ENCODE measurements at regions not wholly inside any gene's neighbourhood (a gene's known extent, or its start where the extent isn't known, plus 50 kb on each side); places are given as distances from the start of the nearest gene placed in this dataset.

GRCh38 chr9:109718861-109719260 is 61.1 kb upstream of the PALM2AKAP2 start:
- Histone ChIP-seq H3K27ac (ENCODE audit: low read depth, low read length) (no peak overlapping the region), H3K4me1 (ENCODE audit: control insufficient read depth in 1 of 2, insufficient read depth in 2 of 2, low read length in 2 of 2) (no peaks in the 10 kb centered on the region), H4K91ac (ENCODE audit: low read depth, low read length) (no peak overlapping the region), H3K14ac (ENCODE audit: low read length) (no peak overlapping the region), H3K27me3 (ENCODE audit: insufficient read depth, low read length) (no peaks in the 10 kb centered on the region), H3K18ac (ENCODE audit: low read length) (no peak overlapping the region), H4K8ac (ENCODE audit: low read depth, low read length) (no peak overlapping the region), H3K4me3 (ENCODE audit: low read depth, low read length) (no peak overlapping the region), H3K79me1 (ENCODE audit: low read length) (peaks cover 1% of the 10 kb centered on the region), H3K4me2 (ENCODE audit: low read length) (no peak overlapping the region), H2BK120ac (ENCODE audit: insufficient read depth, low read length, poor library complexity) (no peak overlapping the region), H3K36me3 (ENCODE audit: control insufficient read depth in 1 of 2, insufficient read depth in 2 of 2, low read length in 2 of 2) (no peaks in the 10 kb centered on the region), H3K4ac (ENCODE audit: low read depth, low read length) (no peak overlapping the region), H2BK5ac (ENCODE audit: low read depth, low read length, poor library complexity) (no peak overlapping the region), H3K9ac (ENCODE audit: low read length) (no peak overlapping the region), H3K79me2 (ENCODE audit: control insufficient read depth, insufficient read depth, low read length, poor library complexity) (no peaks in the 10 kb centered on the region), H4K12ac (ENCODE audit: low read depth, low read length) (no peak overlapping the region), H3K23ac (ENCODE audit: low read length) (no peak overlapping the region), H2AK5ac (ENCODE audit: low read length) (no peak overlapping the region), H3K9me3 (ENCODE audit: insufficient read depth, low read depth, low read length) (no peaks in the 10 kb centered on the region), H2AFZ (ENCODE audit: insufficient read depth, low read length, poor library complexity) (no peak overlapping the region), H2BK12ac (ENCODE audit: low read length) (no peak overlapping the region)
- no CpG with 5 or more reads among the region's 3 CpGs for WGBS (ENCODE audit: extremely low coverage, insufficient coverage, insufficient read length)
- no peak for DNase-seq

- no peaks in the 10 kb centered on the region for H3K79me2 ChIP-seq (ENCODE audit: control insufficient read depth, insufficient read depth, low read length, poor library complexity)
- no peak overlapping the region for H3K18ac ChIP-seq (ENCODE audit: low read length)
- H3K4me3 ChIP-seq (ENCODE audit: low read depth, low read length) = no peak overlapping the region
- H3K9me3 ChIP-seq (ENCODE audit: insufficient read depth, low read depth, low read length) = no peaks in the 10 kb centered on the region
- no CpG with 5 or more reads among the region's 2 CpGs for WGBS (ENCODE audit: extremely low coverage, insufficient coverage, insufficient read length)
- H4K8ac ChIP-seq (ENCODE audit: low read depth, low read length) = no peak overlapping the region
- no peak overlapping the region for H3K14ac ChIP-seq (ENCODE audit: low read length)
- no peak for DNase-seq
- H3K23ac ChIP-seq (ENCODE audit: low read length) = no peak overlapping the region
- H2BK120ac ChIP-seq (ENCODE audit: insufficient read depth, low read length, poor library complexity) = no peak overlapping the region
- H2BK12ac ChIP-seq (ENCODE audit: low read length) = no peak overlapping the region
- peaks cover 1% of the 10 kb centered on the region for H3K79me1 ChIP-seq (ENCODE audit: low read length)
- no peak overlapping the region for H3K27ac ChIP-seq (ENCODE audit: low read depth, low read length)
- no peak overlapping the region for H2AK5ac ChIP-seq (ENCODE audit: low read length)
- no peak overlapping the region for H2BK5ac ChIP-seq (ENCODE audit: low read depth, low read length, poor library complexity)
- no peak overlapping the region for H3K4ac ChIP-seq (ENCODE audit: low read depth, low read length)
- H3K27me3 ChIP-seq (ENCODE audit: insufficient read depth, low read length) = no peaks in the 10 kb centered on the region
- H4K12ac ChIP-seq (ENCODE audit: low read depth, low read length) = no peak overlapping the region
- no peak overlapping the region for H3K4me2 ChIP-seq (ENCODE audit: low read length)
- H3K9ac ChIP-seq (ENCODE audit: low read length) = no peak overlapping the region
- H2AFZ ChIP-seq (ENCODE audit: insufficient read depth, low read length, poor library complexity) = no peak overlapping the region
- H4K91ac ChIP-seq (ENCODE audit: low read depth, low read length) = no peak overlapping the region
- no peaks in the 10 kb centered on the region for H3K4me1 ChIP-seq (ENCODE audit: control insufficient read depth in 1 of 2, insufficient read depth in 2 of 2, low read length in 2 of 2)
- H3K36me3 ChIP-seq (ENCODE audit: control insufficient read depth in 1 of 2, insufficient read depth in 2 of 2, low read length in 2 of 2) = no peaks in the 10 kb centered on the region
These were observed 59.0 kb upstream of the PALM2AKAP2 start for GRCh38 chr9:109721001-109721400.

GRCh38 chr9:109722007-109722406 is 58.0 kb upstream of the PALM2AKAP2 start:
- Histone ChIP-seq H3K9me3 (ENCODE audit: insufficient read depth, low read depth, low read length) (no peaks in the 10 kb centered on the region), H3K4me3 (ENCODE audit: low read depth, low read length) (no peak overlapping the region), H4K91ac (ENCODE audit: low read depth, low read length) (no peak overlapping the region), H3K4ac (ENCODE audit: low read depth, low read length) (no peak overlapping the region), H3K18ac (ENCODE audit: low read length) (no peak overlapping the region), H3K27me3 (ENCODE audit: insufficient read depth, low read length) (no peaks in the 10 kb centered on the region), H2AFZ (ENCODE audit: insufficient read depth, low read length, poor library complexity) (no peak overlapping the region), H2AK5ac (ENCODE audit: low read length) (no peak overlapping the region), H3K9ac (ENCODE audit: low read length) (no peak overlapping the region), H2BK120ac (ENCODE audit: insufficient read depth, low read length, poor library complexity) (no peak overlapping the region), H2BK5ac (ENCODE audit: low read depth, low read length, poor library complexity) (no peak overlapping the region), H3K23ac (ENCODE audit: low read length) (no peak overlapping the region), H4K8ac (ENCODE audit: low read depth, low read length) (no peak overlapping the region), H3K79me1 (ENCODE audit: low read length) (peaks cover 1% of the 10 kb centered on the region), H3K4me2 (ENCODE audit: low read length) (no peak overlapping the region), H4K12ac (ENCODE audit: low read depth, low read length) (no peak overlapping the region), H3K14ac (ENCODE audit: low read length) (no peak overlapping the region), H3K79me2 (ENCODE audit: control insufficient read depth, insufficient read depth, low read length, poor library complexity) (no peaks in the 10 kb centered on the region), H3K36me3 (ENCODE audit: control insufficient read depth in 1 of 2, insufficient read depth in 2 of 2, low read length in 2 of 2) (no peaks in the 10 kb centered on the region), H3K4me1 (ENCODE audit: control insufficient read depth in 1 of 2, insufficient read depth in 2 of 2, low read length in 2 of 2) (no peaks in the 10 kb centered on the region), H3K27ac (ENCODE audit: low read depth, low read length) (no peak overlapping the region), H2BK12ac (ENCODE audit: low read length) (no peak overlapping the region)
- WGBS (ENCODE audit: extremely low coverage, insufficient coverage, insufficient read length) = no CpG with 5 or more reads among the region's 1 CpG
- no peak for DNase-seq

GRCh38 chr9:109723781-109724180 is 56.2 kb upstream of the PALM2AKAP2 start:
- H3K36me3 ChIP-seq (ENCODE audit: control insufficient read depth in 1 of 2, insufficient read depth in 2 of 2, low read length in 2 of 2) = no peaks in the 10 kb centered on the region
- H3K27me3 ChIP-seq (ENCODE audit: insufficient read depth, low read length) = no peaks in the 10 kb centered on the region
- H3K4me1 ChIP-seq (ENCODE audit: control insufficient read depth in 1 of 2, insufficient read depth in 2 of 2, low read length in 2 of 2) = no peaks in the 10 kb centered on the region
- no CpG with 5 or more reads among the region's 2 CpGs for WGBS (ENCODE audit: extremely low coverage, insufficient coverage, insufficient read length)
- no peaks in the 10 kb centered on the region for H3K79me2 ChIP-seq (ENCODE audit: control insufficient read depth, insufficient read depth, low read length, poor library complexity)
- H3K9ac ChIP-seq (ENCODE audit: low read length) = no peak overlapping the region
- no peak overlapping the region for H3K18ac ChIP-seq (ENCODE audit: low read length)
- H2BK120ac ChIP-seq (ENCODE audit: insufficient read depth, low read length, poor library complexity) = no peak overlapping the region
- no peak overlapping the region for H3K4ac ChIP-seq (ENCODE audit: low read depth, low read length)
- no peak overlapping the region for H2AK5ac ChIP-seq (ENCODE audit: low read length)
- H3K9me3 ChIP-seq (ENCODE audit: insufficient read depth, low read depth, low read length) = no peaks in the 10 kb centered on the region
- no peak overlapping the region for H3K4me2 ChIP-seq (ENCODE audit: low read length)
- no peak overlapping the region for H3K27ac ChIP-seq (ENCODE audit: low read depth, low read length)
- H2BK12ac ChIP-seq (ENCODE audit: low read length) = no peak overlapping the region
- no peak overlapping the region for H4K8ac ChIP-seq (ENCODE audit: low read depth, low read length)
- H4K12ac ChIP-seq (ENCODE audit: low read depth, low read length) = no peak overlapping the region
- no peak overlapping the region for H3K4me3 ChIP-seq (ENCODE audit: low read depth, low read length)
- no peak overlapping the region for H2BK5ac ChIP-seq (ENCODE audit: low read depth, low read length, poor library complexity)
- no peak overlapping the region for H2AFZ ChIP-seq (ENCODE audit: insufficient read depth, low read length, poor library complexity)
- no peak for DNase-seq
- H4K91ac ChIP-seq (ENCODE audit: low read depth, low read length) = no peak overlapping the region
- H3K79me1 ChIP-seq (ENCODE audit: low read length) = no peaks in the 10 kb centered on the region
- H3K23ac ChIP-seq (ENCODE audit: low read length) = no peak overlapping the region
- no peak overlapping the region for H3K14ac ChIP-seq (ENCODE audit: low read length)

Data from trophoblast cell (in vitro differentiated cells and primary cell).